ENCODE measurements at regions not wholly inside any gene's neighbourhood (a gene's known extent, or its start where the extent isn't known, plus 50 kb on each side); places are given as distances from the start of the nearest gene placed in this dataset.
"Not testable (repeated sequence)": the region's sequence is repeated elsewhere in the genome, so short reads cannot be mapped to it uniquely, and the experiment has no call there.

GRCh38 chr14:62505045-62505444, 540.2 kb downstream of the KCNH5 start:
- no peak for DNase-seq (ENCODE audit: low read depth)

DNA sequence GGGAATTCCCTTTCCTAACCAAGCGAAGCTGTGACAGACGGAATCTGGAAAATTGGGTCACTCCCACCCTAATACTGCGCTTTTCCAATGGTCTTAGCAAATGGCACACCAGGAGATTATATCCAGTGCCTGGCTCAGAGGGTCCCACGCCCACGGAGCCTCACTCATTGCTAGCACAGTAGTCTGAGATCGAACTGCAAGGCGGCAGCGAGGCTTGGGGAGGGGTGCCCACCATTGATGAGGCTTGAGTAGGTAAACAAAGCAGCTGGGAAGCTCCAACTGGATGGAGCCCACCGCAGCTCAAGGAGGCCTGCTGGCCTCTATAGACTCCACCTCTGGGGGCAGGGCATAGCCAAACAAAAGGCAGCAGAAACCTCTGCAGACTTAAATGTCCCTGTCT, 523.9 kb downstream of the KCNH5 start:
- DNase-seq (ENCODE audit: low read depth): not testable (repeated sequence)

GRCh38 chr14:62528296-62528695, 517.0 kb downstream of the KCNH5 start:
- no peak for DNase-seq (ENCODE audit: low read depth)

GRCh38 chr14:62532181-62532580, 513.1 kb downstream of the KCNH5 start:
- DNase-seq (ENCODE audit: low read depth): no peak

GRCh38 chr14:62546862-62547474, 498.3 kb downstream of the KCNH5 start:
- no peak for DNase-seq (ENCODE audit: low read depth)

GRCh38 chr14:62557416-62557815, 487.8 kb downstream of the KCNH5 start:
- no peak for DNase-seq (ENCODE audit: low read depth)

GRCh38 chr14:62558451-62558850, 486.8 kb downstream of the KCNH5 start:
- DNase-seq (ENCODE audit: low read depth): no peak

DNA sequence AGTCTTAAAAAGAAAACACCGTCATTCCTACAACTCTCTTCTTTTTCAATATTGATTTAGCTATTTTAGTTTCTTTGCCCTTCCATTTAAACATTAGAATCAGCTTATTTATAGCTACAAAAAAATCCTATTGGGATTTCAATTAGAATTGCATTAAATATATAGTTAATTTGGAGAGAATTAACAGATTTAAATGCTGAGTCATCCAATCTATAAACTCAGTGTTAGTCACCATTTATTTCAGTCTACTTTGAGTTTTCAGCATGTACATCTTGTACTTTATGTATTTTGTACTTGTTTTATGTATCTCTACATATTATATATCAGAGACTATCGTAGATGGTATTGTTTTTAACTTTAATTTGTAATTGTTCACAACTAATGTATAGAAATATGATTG, 460.0 kb downstream of the KCNH5 start:
- DNase-seq (ENCODE audit: low read depth): no peak

DNA sequence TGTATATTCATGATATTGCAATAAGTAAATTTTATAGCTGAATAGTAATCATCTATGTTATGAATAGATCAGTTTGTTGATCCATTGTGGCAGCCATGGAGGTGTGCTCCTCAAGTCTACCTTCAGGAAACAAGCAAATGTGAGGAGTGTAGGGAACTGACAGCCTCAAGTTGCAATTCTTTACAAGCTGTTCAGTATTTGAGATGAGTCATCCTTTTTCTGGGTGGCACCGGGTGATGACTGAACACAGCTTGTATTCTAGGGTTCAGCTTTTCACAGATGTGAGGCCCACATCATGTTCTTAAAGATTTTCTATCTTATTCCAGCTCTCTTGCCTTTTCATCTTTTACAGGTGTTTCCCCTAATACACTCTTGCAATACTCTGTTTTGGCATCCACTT, 452.4 kb downstream of the KCNH5 start:
- no peak for DNase-seq (ENCODE audit: low read depth)

GRCh38 chr14:62597143-62597542, 448.1 kb downstream of the KCNH5 start:
- DNase-seq (ENCODE audit: low read depth): no peak

DNA sequence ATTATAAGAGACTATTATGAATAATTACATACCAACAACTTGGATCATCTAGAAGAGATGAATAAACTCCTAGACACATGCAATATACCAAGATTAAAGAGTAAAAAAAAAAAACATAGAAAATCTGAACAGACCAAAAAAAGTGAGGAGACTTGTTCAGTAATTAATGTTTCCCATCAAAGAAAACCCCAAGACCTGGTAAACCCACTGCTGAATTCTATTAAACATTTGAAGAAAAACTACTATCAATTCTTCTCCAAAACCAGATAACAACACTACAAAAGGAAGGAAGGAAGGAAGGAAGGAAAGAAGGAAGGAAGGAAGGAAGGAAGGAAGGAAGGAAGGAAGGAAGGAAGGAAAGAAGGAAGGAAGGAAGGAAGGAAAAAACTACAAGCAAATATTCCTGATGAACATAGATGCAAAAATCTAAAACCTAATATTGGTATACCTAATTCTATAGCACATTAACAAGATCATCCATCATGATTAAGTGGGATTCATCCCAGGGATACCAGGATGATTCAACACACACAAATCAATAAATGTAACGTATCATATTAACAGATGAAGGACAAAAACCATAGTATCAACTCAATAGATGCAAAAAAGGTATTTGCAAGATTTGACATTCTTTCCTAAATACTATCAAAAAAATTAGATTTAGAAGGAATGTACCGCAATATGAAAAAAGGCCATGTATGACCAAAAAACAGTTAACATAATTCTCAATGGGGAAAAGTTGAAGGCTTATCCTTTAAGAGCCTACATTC, 445.5 kb downstream of the KCNH5 start:
- no peak for DNase-seq (ENCODE audit: low read depth)

DNA sequence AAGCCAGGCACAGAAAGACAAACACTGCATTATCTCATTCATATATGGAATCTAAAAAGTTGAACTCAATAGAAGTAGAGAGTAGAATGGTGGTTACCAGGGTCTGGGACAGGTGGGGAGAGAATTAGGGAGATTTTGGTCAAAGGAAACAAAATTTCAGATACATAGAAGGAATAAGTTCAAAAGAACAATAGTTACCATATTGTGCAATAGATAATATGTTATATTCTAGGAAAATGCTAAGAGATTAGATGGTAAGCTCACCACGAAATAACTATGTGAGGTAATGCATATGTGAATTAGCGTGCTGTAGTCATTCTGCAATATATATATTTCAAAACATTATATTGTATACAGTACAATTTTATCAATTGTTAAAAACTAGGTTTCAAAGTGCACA, 442.5 kb downstream of the KCNH5 start:
- DNase-seq (ENCODE audit: low read depth): no peak

- DNase-seq (ENCODE audit: low read depth): no peak
Measured at GRCh38 chr14:62604524-62604923, 440.7 kb downstream of the KCNH5 start.

GRCh38 chr14:62614122-62614521, 431.1 kb downstream of the KCNH5 start:
- DNase-seq (ENCODE audit: low read depth): no peak

DNA sequence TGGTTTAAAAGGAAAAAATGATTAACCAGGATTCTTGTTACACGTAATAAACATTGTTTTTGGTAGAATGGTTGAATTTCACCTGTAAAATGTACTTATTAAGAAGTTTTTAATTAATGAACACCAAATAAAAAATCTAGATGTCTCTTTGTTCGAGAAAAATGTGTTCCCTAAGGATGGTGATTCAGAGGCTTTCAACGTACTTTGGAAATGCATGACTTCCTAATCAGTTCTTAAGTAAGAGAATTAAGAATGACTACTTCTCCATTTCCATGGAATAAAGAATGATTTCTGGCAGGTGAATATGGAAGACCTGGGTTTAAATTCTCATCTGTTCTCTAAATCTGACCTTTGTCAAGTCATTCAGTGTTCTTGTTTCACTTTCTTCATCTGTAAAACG, 428.6 kb downstream of the KCNH5 start:
- no peak for DNase-seq (ENCODE audit: low read depth)

DNA sequence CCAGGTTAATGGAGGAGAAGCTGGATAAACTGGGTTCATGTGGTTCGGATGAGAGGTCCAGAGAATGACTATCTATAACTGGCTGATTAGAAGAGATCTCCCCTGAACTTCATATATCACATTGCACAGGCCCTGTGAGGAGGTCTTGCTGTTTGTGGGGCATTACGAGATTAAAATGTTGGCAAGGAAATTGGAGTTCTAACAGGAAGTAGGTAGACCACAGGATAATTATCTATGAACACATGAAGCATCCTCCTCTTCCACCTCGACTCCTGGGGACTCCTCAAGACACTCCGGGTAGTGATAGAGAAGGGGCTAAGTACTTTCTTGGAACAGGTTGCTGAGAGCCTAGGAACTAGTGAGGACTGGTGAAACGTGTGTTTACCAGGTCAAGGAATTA, 418.8 kb downstream of the KCNH5 start:
- no peak for DNase-seq (ENCODE audit: low read depth)

GRCh38 chr14:62629176-62629725, 416.0 kb downstream of the KCNH5 start:
- DNase-seq (ENCODE audit: low read depth): no peak

- no peak for DNase-seq (ENCODE audit: low read depth)
Measured at GRCh38 chr14:62631176-62631575, 414.1 kb downstream of the KCNH5 start.

DNA sequence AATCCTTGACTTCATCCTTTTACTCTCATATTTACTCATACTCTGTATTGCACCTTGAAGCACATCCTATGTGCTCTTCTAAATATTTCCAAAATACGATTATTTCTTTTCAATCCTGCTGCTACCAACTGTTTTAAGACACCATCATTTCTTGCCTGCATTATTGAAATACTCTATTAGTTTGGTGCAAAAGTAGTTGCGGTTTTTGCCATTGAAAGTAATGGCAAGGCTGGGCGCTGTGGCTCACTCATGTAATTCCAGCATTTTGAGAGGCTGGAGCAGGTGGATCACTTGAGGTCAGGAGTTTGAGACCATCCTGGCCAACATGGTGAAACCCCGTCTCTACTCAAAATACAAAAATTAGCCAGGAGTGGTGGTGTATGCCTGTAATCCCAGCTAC, 412.5 kb downstream of the KCNH5 start:
- DNase-seq (ENCODE audit: low read depth): no peak

DNA sequence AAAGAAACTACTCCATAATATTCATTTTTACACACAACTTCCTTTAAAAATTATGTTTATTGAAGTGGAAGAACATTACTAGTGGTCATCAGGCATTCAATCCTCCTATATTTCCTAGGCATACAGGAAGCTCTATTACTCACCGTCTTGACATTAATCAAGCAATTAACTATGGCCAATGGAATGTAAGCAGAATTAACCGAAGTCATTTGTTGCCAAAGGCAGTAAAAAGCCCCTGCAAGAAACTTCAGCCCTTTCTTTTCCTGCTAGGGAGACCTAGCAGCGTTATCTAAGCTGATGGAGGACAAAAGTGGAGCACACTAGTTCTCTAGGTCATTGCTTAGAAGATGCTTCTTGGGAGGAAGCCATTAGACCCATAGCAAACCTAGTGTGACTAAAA, 399.6 kb downstream of the KCNH5 start:
- no peak for DNase-seq (ENCODE audit: low read depth)

Measured in renal cortical epithelial cell (primary cell).